IPS-NIHi7 (cell line): ENCODE measurements at regions not wholly inside any gene's neighbourhood (a gene's known extent, or its start where the extent isn't known, plus 50 kb on each side); places are given as distances from the start of the nearest gene placed in this dataset.
"Not testable (repeated sequence)": the region's sequence is repeated elsewhere in the genome, so short reads cannot be mapped to it uniquely, and the experiment has no call there.

Experiments used
- DNase-seq: peaks from one replicate; pipeline ENCODE4 v3.0.0; 2012; ENCODE audit warnings: mixed read lengths; ENCODE audit errors: extremely low spot score

DNA sequence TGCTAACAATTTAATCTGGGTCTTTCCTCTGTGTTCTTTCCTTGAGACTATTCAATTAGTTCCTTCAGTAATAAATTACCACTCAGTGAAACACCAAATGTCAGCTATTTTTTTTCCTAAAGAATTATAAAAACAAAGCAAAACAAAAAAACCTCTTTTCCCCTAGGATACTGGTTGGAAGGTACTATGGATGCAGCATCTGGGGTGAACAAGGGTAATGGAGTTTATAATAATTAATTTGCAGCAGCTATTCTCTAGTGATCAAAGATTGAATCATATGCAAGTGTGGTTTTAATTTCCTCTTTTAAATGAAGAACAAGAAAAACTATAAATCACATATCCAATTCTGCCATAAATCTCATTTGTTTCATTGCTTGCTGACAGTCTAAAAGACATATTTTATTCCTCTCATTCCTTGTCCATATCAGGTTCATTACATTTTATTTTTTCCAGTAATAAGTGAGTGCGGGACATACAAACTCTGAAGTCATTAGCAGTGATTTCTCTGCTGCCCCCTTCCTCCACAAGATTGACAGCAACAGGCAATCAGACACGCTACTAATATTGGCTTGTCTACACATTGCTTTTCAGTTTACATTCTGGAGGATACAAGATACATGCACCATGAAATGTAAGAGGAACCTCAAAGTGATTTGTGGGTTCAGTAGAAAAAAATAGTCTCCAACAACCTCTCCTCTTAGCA lies 1093.4 kb upstream of the SLIT2 start:
- DNase-seq: no peak

DNA sequence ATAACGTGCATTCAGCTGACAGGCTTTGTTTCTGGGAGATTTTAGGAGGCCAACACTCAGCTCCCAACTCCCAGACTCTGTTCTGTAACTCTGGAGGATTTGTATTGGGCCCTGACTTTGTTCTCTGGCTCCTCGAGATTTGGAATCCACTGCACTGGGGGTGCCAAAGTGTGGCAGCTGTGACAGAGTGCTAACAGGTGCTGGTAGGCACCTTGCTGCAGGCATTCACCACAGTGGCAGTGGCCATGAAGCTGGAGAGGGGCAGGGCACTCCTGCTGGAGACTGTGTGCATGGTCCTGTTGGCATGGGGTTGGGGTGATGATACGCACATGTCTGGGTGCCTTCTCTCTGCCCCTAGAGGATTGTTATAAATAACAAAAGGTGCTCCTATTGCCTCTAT lies 1094.9 kb upstream of the SLIT2 start:
- DNase-seq: no peak

DNA sequence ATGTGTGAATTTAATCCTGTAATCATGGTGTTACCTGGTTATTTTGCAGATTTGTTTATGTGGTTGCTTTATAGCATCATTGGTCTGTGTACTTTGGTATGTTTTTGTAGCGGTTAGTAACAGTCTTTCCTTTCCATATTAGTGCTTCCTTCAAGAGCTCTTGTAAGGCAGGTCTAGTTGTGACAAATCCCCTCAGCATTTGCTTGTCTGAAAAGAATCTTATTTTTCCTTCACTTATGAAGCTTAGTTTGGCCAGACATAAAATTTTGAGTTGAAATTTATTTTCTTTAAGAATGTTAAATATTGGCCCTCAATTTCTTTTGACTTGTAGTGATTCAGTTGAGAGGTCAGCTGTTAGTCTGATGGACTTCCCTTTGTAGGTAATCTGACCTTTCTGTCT lies 1096.1 kb upstream of the SLIT2 start:
- no peak for DNase-seq

DNA sequence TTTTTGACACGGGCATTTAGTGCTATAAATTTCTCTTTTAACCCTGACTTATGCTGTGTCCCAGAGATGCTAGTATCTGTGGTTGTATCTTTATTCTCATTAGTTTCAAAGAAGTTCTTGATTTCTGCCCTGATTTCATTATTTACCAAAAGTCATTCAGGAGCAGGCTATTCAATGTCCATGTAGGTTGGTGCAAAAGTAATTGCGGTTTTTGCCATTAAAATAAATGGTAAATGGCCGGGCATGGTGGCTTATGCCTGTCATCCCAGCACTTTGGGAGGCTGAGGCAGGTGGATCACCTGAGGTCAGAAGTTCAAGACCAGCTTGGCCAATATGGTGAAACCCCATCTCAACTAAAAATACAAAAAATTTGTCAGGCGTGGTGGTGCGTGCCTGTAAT lies 1097.4 kb upstream of the SLIT2 start:
- not testable (repeated sequence) for DNase-seq

DNA sequence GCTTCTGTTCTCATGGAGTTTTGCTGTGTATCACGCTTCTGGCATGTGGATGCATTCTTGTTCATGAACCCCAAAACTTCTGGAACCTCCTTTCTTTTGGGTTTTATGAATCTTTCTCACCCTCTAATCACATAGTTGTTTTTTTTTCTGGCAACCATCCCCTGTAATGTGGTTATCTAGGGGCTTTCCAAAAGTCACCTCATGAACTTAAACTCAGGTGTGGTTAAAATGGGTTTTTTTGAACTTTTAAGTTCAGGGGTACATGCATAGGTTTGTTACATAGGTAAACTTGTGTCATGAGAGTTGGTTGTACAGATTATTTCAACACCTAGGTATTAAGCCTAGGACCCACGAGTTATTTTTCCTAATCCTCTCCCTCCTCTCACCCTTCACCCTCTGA lies 1099.4 kb upstream of the SLIT2 start:
- no peak for DNase-seq

DNA sequence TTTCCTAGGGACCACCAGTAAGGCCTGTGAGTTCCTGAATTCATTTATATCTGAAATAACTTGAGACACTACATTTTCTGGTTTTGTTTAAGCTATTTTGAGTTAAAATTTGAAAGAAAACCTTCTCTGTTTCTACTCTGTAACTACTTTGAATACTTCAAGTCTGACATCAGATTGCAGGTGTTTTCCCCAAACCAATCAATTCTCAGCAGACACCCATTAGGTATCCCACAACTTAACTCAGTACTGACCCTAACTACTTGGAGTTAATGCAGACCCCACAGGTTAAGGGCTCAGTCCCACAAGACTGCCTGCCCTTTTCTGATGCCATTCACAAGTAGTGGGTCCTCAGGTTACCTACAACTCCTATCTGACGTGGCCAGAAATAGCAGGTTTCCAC lies 1100.0 kb upstream of the SLIT2 start:
- no peak for DNase-seq

DNA sequence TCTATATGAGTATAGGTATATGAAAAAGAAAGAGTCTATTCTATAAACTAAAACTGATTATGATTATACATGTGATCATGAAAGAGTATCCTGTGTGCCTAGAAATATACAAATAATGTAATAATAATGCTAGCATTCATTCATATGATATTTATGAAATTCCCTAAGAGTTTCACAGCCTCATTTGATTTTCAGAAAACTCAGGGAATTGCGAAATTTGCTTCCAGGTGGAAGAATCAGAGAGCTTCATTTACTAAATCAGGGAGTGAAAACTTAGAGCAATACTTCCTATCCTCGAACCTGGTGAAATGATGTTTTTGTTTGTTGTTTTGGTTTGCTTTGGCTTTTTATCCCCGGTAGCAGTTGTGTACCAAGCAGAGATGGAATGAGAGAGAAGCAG lies 1105.7 kb upstream of the SLIT2 start:
- DNase-seq: no peak

DNA sequence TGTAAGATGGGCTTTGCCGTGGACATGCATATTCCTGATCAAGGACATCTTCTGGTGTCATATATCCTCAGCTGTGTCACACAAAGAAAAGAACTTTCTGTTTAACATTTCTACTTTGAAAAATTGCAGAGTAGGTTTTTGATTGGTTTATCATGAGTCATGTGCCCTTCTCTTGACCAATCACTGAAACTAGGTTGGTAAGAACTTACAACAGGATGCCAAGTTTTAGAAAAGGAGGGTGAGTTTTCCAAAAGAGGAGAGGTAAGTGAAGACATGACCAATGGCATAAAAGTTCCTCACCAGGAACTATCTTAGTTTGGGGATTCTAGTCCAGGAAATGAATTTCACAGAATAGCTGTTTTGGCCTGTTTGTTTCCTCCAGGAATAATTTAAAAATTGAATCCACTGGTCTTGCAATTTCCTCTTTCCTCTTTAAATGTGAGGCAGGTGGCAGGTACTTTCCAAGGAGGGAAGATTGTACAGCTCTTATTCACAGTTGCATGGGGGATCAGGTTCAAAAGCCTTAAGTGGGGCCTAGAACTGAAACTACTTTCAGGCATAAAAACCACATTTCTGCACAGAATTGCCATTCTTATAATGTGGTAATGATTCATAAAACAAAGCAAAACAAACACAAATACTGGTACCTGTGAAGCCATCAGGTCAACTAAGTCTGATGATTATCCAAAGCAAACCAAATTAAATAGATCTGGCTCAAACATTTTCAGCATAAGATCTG lies 1114.5 kb upstream of the LCORL start:
- DNase-seq: no peak

DNA sequence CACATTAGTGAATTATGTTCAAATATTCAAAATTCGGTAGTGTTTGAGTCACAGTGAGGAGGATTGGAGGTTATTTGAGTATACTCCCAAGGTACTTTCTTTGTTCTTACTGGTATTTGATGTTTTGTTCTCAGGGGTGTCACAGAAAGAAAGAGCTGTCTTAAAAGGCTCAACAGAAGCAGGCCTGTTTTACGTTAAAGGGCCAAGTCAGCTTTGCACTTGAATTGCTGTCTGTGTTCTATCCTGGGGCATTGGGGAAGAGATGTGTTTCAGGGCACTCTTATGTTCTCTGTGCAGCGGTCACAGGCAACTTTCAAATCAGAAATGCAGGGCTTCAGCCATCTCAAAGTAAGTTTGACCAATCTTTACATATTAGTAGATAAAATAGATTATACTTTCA lies 1113.1 kb upstream of the LCORL start:
- no peak for DNase-seq

DNA sequence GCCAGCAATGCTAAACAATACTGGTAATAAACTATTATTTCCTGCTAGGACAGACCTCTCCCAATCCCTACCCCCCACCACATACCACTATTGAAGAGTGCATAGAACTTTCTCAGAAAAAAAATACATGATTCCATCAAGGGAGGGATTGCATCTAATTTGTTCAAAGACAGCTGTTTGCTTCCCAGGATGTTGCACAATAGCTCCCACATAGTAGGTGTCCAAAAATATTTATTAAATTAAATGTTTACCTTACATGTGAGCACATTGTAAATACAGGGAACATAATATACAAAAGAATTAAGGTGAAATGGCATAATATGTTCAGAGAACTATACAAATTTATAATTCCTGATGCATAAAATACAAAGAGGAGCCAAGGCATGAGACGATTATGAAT lies 1111.8 kb upstream of the LCORL start:
- no peak for DNase-seq

DNA sequence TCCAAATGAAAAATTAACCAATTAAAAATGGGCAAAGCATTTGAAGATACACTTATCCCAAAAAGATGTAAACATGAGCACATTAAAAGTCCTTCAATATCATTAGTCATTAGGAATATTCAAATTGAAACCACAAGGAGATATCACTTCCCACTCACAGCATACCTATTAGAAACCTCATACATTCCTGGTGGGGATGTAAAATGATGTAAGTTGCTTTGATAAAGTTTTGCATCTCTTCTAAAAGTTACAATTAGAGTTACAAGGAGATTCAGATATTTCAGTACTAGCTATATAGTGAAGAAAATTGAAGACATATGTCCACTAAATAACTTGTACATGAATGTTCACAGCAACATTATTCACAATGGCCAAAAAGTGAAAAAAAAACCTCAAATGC lies 1109.3 kb upstream of the LCORL start:
- no peak for DNase-seq

DNA sequence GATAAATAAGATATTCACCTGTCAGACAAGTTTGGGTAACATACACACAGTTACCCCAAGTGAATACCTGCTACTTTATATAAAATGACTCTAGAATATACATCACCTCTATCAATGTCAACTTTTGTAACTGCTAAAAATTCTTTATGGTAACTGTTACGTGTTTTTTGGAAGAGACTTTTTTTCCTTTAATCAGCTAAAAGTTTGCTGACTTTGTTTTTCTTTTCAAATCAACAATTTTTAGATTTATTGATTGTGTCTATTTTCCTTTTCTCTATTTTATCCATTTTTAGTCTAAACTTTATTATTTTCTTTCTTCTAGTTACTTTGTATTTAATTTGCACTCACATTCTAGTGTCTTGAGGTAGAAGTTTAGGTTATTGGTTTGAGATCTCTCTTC lies 1106.6 kb upstream of the LCORL start:
- no peak for DNase-seq

DNA sequence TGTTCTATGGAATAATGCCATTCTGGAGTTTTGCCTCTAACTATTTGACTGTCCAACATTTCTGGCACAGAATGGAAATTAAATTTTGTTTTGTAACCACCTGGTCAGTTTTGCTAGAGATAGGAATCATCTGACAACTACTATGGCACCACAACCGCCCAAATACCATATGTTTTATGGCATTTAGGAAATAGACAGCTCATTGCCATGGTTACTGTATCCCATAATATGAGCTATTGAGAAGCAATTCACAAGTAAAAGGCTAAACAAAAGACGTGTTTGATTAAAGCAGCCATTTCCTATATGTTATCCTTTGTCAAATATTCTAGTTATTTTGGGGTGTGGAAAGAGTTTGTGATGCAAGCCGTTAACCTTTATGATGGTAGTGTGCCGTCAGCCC lies 1105.3 kb upstream of the LCORL start:
- DNase-seq: no peak

DNA sequence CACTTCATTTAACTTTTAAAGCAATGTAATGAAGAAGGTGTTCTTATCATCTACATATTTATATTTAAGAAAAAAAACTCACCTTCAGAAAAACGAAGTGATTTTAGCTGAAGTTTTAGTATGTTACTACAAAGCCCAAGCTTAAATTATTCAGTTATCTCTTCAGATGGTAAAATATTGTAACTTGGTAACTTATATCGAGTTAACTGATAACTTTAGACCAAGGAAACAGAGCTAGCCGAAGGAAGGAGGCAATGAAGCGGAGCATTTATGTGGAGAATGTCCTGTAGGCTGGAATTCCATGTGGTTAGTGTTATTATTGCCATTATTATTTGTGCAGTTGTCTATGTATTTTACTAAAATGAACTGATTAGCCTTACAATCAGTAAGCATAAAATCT lies 1102.1 kb upstream of the LCORL start:
- DNase-seq: no peak

DNA sequence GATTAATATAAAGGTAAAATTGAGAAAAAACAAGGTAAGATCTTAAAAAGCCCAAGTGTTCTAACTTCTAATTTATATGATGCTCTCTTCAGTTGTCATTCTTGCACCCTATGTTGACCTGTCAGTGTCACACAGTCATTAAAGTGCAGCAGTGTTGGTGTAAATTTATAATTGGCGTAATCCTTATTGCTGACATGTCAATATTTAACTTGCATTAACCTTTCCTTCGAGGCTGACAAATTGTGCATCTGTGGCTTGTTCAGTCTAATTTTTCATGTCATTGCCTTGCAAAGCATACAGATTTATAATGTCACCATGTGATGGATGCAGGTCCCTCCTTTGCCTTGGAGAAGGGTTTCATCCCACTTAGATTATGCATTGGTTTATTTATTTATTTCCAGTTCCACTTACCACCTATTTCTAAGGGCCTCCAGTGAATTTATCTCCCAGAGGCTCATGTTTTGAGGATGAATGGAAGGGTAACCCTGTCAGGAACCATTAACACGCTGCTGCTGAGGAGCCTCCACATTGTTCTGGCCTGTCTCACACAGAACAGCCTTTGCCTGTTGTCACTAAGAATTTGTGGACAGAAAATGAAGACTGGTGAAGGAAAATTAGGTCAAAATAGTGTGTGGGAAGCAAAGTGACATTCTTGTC lies 1098.5 kb upstream of the LCORL start:
- DNase-seq: no peak

DNA sequence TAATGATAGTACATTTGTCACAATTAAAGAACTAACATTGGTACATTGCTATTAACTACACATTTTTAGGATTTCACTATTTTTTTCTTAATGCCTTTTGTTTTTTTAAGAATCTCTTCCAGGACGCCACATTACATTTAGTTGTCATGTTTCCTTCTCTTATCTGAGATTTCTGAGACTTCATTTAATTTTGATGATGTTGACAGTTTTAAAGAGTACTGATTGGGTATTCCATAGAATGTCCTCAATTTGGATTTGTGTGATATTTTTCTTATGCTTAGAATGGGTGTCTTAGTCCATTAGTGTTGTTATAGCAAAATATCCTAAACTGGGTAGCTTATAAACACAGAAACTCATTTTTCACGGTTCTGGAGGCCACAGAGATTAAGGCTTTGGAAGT lies 1095.5 kb upstream of the LCORL start:
- no peak for DNase-seq

DNA sequence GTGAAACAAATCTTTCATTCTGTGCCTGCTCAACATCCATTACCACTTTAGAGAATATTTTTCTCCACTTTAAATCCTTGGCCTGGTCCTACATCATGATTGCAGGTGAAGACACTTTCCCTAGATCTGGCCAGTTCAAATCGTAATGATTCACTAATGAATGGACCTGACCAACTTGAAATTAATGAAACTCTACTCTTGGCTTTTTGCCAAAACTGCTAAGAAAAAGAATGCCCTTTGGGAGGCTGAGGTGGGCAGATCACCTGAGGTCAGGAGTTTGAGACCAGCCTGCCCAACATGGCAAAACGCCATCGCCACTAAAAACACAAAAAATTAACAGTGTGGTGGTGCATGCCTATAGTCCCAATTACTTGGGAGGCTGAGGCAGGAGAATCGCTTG lies 1082.6 kb upstream of the LCORL start:
- DNase-seq: no peak

DNA sequence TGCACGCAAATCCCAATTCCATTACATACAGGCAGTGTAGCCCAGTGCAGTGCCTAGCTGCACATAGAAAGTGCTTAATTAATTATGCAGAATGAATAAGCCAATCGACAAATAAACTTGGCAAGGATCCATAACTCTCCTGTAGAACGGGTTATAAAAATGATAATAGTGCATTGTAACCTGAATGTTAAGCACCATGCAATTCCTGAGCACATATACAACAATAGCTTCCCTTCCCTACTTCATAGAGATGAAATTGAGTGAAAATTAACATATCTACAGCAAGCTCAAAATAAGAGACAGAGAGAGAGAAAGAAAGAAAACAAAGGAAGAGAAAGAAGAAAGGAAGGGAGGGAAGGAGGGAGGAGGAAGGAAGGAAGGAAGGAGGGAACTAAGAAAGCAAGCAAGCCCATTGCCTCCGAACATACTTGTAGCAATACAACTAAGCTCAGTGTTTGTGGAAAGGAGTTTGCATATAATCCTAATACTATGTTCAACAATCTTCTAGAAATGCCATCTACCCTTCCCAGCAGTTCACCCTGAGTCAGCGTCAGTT lies 1074.0 kb upstream of the LCORL start:
- DNase-seq: no peak

DNA sequence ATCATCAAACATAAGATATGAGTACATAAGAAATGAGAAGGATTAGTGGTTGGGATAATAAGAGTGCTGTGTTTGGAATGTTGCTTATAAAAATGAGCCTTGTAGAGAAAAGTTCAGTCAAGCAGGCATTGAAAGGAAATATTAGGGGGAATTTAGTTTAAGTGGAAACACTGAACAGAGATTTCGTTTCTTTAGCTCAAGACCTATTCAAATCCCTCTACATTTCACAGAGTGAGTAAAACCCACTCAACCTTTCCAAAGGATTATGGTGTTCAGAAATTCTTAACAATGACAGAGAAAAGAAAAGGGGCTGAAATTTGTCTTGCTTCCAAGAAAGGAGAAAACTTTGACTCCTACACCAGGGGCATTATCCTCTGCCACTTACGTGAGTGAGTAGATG lies 1072.4 kb upstream of the LCORL start:
- DNase-seq: no peak

DNA sequence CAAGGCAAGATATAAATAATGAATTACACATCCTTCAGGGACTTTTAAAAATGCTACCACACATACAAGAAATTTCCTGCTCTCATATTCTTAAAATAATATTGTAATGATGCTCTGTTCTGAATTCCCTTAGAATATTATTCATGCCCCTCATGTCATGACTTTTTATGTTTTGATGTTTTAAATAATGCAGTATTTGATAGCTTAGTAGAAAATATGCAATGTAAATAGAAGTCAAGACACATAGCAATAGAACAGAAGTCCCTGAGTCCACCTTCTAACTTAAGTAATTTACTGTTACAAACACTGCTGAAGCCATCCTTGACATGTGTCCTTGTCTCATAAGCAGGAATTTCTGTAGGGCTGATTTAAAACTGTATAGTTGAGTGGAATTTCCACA lies 1071.2 kb upstream of the LCORL start:
- no peak for DNase-seq

DNA sequence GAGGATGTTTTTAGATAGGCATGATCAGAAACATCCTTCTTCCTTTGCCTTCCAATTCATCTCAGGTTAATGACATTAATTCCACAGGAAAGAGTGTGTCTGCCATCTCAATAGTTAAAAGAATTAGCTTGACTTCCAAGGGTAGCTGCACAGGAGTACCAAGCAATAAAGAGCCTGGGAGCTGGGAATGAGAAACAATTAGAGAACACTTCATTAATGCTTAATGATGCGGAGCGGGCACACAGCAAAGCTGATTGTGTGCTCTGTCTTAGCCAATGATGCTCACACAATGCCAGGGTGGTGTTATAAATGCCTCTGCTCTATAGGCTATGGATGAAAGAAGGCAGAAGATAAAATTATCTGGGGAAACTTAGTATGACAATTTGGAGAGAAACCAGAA lies 1052.5 kb upstream of the LCORL start:
- DNase-seq: no peak

DNA sequence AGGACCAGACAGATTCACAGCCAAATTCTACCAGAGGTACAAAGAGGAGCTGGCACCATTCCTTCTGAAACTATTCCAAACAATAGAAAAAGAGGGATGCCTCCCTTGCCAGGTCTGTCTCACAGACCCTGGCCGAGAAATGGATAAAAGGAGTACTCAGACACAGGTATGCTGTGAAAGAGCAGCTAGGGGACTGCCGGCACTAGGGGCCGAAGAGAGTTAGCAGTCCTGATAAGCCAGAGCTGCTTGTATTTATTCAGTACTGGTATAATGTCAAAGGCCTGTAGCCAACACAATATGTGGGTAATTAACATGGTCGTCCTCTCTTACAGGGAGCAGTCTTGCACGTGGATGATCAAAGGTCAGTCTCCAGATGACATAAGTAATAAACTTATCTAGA lies 1042.1 kb upstream of the LCORL start:
- no peak for DNase-seq

DNA sequence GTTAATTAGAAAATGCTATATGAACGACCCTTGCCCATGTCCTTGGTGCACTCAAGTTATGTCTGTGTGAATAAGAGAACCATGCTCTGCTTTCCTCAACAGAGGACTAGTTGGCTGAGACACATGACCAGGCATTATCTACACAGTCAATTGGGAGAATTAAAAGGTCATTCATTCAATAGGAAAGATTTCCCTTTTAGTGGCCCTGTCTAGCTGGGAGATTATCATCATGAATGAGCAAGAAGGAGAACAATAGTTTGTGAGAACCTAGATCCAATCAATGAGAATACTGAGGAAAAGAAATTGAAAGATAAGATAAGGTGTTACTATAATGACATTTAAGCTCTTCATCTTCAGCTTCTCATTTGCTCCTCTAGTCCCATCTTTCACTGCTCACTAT lies 1033.4 kb upstream of the LCORL start:
- no peak for DNase-seq
